Parathyroid adenoma (tissue), 2 donors: ENCODE measurements at regions not wholly inside any gene's neighbourhood (a gene's known extent, or its start where the extent isn't known, plus 50 kb on each side); places are given as distances from the start of the nearest gene placed in this dataset.

Source experiments
- H2AFZ ChIP-seq: fragments of 300-600 bp; sonication (generic); one replicate; pipeline ENCODE4 v1.7.0; 2017; ENCODE audit warnings: antibody characterized with exemption, mild to moderate bottlenecking
- H3K27ac ChIP-seq: fragments of 300-600 bp; sonication (generic); one replicate; pipeline ENCODE4 v1.7.0; 2017
- H3K27me3 ChIP-seq: fragments of 300-600 bp; sonication (generic); one replicate; pipeline ENCODE4 v1.7.0; 2017; ENCODE audit warnings: low read length; ENCODE audit not compliant: control insufficient read depth, insufficient read depth
- H3K36me3 ChIP-seq: fragments of 300-600 bp; sonication (generic); one replicate; pipeline ENCODE4 v1.7.0; 2017; ENCODE audit warnings: low read length; ENCODE audit not compliant: control insufficient read depth, insufficient read depth
- H3K4me1 ChIP-seq: fragments of 300-600 bp; sonication (generic); one replicate; pipeline ENCODE4 v1.7.0; 2017; ENCODE audit warnings: control low read depth
- H3K4me2 ChIP-seq: fragments of 300-600 bp; sonication (generic); one replicate; pipeline ENCODE4 v1.7.0; 2017; ENCODE audit warnings: low read length
- H3K4me3 ChIP-seq: fragments of 300-600 bp; sonication (generic); one replicate; pipeline ENCODE4 v1.7.0; 2017; ENCODE audit warnings: low read depth, low read length
- H3K79me2 ChIP-seq: fragments of 300-600 bp; sonication (generic); one replicate; pipeline ENCODE4 v1.7.0; 2017; ENCODE audit warnings: control low read depth
- H3K9ac ChIP-seq: fragments of 300-600 bp; sonication (generic); one replicate; pipeline ENCODE4 v1.7.0; 2017; ENCODE audit warnings: mild to moderate bottlenecking
- H3K9me3 ChIP-seq: fragments of 300-600 bp; sonication (generic); one replicate; pipeline ENCODE4 v1.7.0; 2017; ENCODE audit warnings: low read length; ENCODE audit not compliant: control insufficient read depth
- CTCF ChIP-seq: fragments of 300-600 bp; sonication (generic); IDR thresholded peaks from one replicate; pipeline ENCODE4 v1.7.0; 2017; ENCODE audit warnings: antibody characterized with exemption, mild to moderate bottlenecking
- donor health status: primary hyperparathyroidism.

- Histone ChIP-seq H3K27ac (no peak overlapping the region), H3K4me2 (no peak overlapping the region), H3K9me3 (no peaks in the 10 kb centered on the region), H3K27me3 (no peaks in the 10 kb centered on the region), H3K4me1 (no peaks in the 10 kb centered on the region), H3K79me2 (no peaks in the 10 kb centered on the region), H3K4me3 (no peak overlapping the region), H3K36me3 (no peaks in the 10 kb centered on the region), H3K9ac (no peak overlapping the region), H2AFZ (no peak overlapping the region)
- TF ChIP-seq CTCF, result no peak
These were observed 81.1 kb upstream of the PRDM1 start for GRCh38 chr6:106005013-106005412.

GRCh38 chr6:106003268-106003987 is 82.7 kb upstream of the PRDM1 start:
- no peak overlapping the region for H3K4me2 ChIP-seq
- TF ChIP-seq CTCF, result no peak
- no peaks in the 10 kb centered on the region for H3K9me3 ChIP-seq
- no peaks in the 10 kb centered on the region for H3K4me1 ChIP-seq
- H3K27me3 ChIP-seq, result no peaks in the 10 kb centered on the region
- no peaks in the 10 kb centered on the region for H3K36me3 ChIP-seq
- no peak overlapping the region for H2AFZ ChIP-seq
- no peak overlapping the region for H3K27ac ChIP-seq
- H3K9ac ChIP-seq, result no peak overlapping the region
- H3K79me2 ChIP-seq, result no peaks in the 10 kb centered on the region
- H3K4me3 ChIP-seq, result no peak overlapping the region

- Histone ChIP-seq H3K27me3 (no peaks in the 10 kb centered on the region), H2AFZ (no peak overlapping the region), H3K4me3 (no peak overlapping the region), H3K27ac (no peak overlapping the region), H3K79me2 (no peaks in the 10 kb centered on the region), H3K4me1 (no peaks in the 10 kb centered on the region), H3K4me2 (no peak overlapping the region), H3K36me3 (no peaks in the 10 kb centered on the region), H3K9ac (no peak overlapping the region), H3K9me3 (no peaks in the 10 kb centered on the region)
- TF ChIP-seq CTCF, result no peak
These were observed 84.1 kb upstream of the PRDM1 start for GRCh38 chr6:106002005-106002404.

GRCh38 chr6:106000935-106001334 is 85.2 kb upstream of the PRDM1 start:
- TF ChIP-seq CTCF, result no peak
- H2AFZ ChIP-seq, result no peak overlapping the region
- H3K9ac ChIP-seq, result no peak overlapping the region
- H3K9me3 ChIP-seq, result no peaks in the 10 kb centered on the region
- H3K4me3 ChIP-seq, result no peak overlapping the region
- H3K27me3 ChIP-seq, result peaks cover 2% of the 10 kb centered on the region
- H3K27ac ChIP-seq, result no peak overlapping the region
- H3K36me3 ChIP-seq, result no peaks in the 10 kb centered on the region
- H3K4me2 ChIP-seq, result no peak overlapping the region
- H3K79me2 ChIP-seq, result no peaks in the 10 kb centered on the region
- H3K4me1 ChIP-seq, result no peaks in the 10 kb centered on the region

GRCh38 chr6:105997482-105997881 is 88.7 kb upstream of the PRDM1 start:
- Histone ChIP-seq H3K27me3 (peaks cover 8% of the 10 kb centered on the region), H3K27ac (no peak overlapping the region), H3K4me1 (peaks cover 8% of the 10 kb centered on the region), H3K79me2 (no peaks in the 10 kb centered on the region), H3K4me3 (no peak overlapping the region), H3K36me3 (no peaks in the 10 kb centered on the region), H3K9ac (no peak overlapping the region), H3K9me3 (no peaks in the 10 kb centered on the region), H2AFZ (no peak overlapping the region), H3K4me2 (no peak overlapping the region)
- no peak for TF ChIP-seq CTCF
